ENCODE measurements at regions not wholly inside any gene's neighbourhood (a gene's known extent, or its start where the extent isn't known, plus 50 kb on each side); places are given as distances from the start of the nearest gene placed in this dataset.

GRCh38 chr16:48833461-48833860, 223.5 kb upstream of the N4BP1 start:
- no peak for TF ChIP-seq POLR2A (IDR thresholded peaks at IDR 0.05; ENCODE audit: low read depth, low read length)
- no peak for TF ChIP-seq POLR2AphosphoS5 (IDR thresholded peaks at IDR 0.05; ENCODE audit: low read depth, low read length)
- TF ChIP-seq SPI1 (IDR thresholded peaks at IDR 0.05; ENCODE audit: low read depth, low read length) = no peak

Data from GM12891 (cell line).